Stimulated activated memory B cell treated with anti-CD40 and anti-IgM and Interleukin-4, amounts not matched to agents 10 μg/mL and 1 μg/mL and 100 μg/mL, for 72 hours (primary cell): ENCODE measurements at regions not wholly inside any gene's neighbourhood (a gene's known extent, or its start where the extent isn't known, plus 50 kb on each side); places are given as distances from the start of the nearest gene placed in this dataset.

Experiments
- ATAC-seq: fragments of 150-1000 bp; cut with Tn5 transposase; 2 replicates; pipeline ENCODE4 v1.10.0; 2021
- H3K27ac Mint-ChIP-seq: one replicate; pipeline ENCODE4 v1.8.0; 2022; ENCODE audit warnings: mild to moderate bottlenecking, mixed read lengths
- H3K27me3 Mint-ChIP-seq: one replicate; pipeline ENCODE4 v1.8.0; 2022; ENCODE audit warnings: mixed read lengths
- H3K36me3 Mint-ChIP-seq: one replicate; pipeline ENCODE4 v1.8.0; 2022; ENCODE audit warnings: mixed read lengths
- H3K4me1 Mint-ChIP-seq: one replicate; pipeline ENCODE4 v1.8.0; 2022; ENCODE audit warnings: mixed read lengths
- H3K4me3 Mint-ChIP-seq: one replicate; pipeline ENCODE4 v1.8.0; 2022; ENCODE audit warnings: mild to moderate bottlenecking, moderate library complexity, mixed read lengths
- H3K9me3 Mint-ChIP-seq: one replicate; pipeline ENCODE4 v1.8.0; 2022; ENCODE audit warnings: mixed read lengths

DNA sequence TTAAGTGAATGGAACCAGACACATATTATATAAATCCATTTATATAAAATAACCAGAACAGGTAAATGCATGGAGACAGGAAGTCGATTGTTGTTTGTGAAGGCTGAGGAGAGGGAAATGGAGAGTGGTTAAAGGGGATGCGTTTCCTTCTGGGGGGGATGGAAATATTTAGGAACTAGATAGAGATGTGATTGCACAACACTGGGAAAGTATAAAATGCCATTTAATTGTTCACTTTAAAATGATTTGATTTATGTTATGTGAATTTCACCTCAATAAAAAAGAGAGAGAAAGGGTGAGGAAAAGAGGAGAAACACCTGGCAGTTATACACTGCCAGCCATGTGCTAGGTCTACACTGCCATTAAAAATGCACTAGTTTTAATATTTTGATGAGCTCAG is 312.6 kb downstream of the CD83 start:
- Mint-ChIP-seq H3K27ac (no peak overlapping the region), H3K27me3 (no peaks in the 10 kb centered on the region), H3K4me1 (no peaks in the 10 kb centered on the region), H3K36me3 (no peaks in the 10 kb centered on the region), H3K4me3 (no peak overlapping the region), H3K9me3 (no peaks in the 10 kb centered on the region)
- no peak for ATAC-seq

- Mint-ChIP-seq H3K9me3 (no peaks in the 10 kb centered on the region), H3K27me3 (no peaks in the 10 kb centered on the region), H3K4me1 (no peaks in the 10 kb centered on the region), H3K4me3 (no peak overlapping the region), H3K36me3 (no peaks in the 10 kb centered on the region), H3K27ac (no peak overlapping the region)
- ATAC-seq: no peak
These were observed 314.1 kb downstream of the CD83 start for GRCh38 chr6:14431385-14432330.

- H3K9me3 Mint-ChIP-seq: no peaks in the 10 kb centered on the region
- H3K36me3 Mint-ChIP-seq: no peaks in the 10 kb centered on the region
- H3K27me3 Mint-ChIP-seq: no peaks in the 10 kb centered on the region
- H3K4me3 Mint-ChIP-seq: no peak overlapping the region
- H3K27ac Mint-ChIP-seq: no peak overlapping the region
- ATAC-seq: no peak
- H3K4me1 Mint-ChIP-seq: no peaks in the 10 kb centered on the region
These were observed 317.5 kb downstream of the CD83 start for GRCh38 chr6:14434916-14435690.

DNA sequence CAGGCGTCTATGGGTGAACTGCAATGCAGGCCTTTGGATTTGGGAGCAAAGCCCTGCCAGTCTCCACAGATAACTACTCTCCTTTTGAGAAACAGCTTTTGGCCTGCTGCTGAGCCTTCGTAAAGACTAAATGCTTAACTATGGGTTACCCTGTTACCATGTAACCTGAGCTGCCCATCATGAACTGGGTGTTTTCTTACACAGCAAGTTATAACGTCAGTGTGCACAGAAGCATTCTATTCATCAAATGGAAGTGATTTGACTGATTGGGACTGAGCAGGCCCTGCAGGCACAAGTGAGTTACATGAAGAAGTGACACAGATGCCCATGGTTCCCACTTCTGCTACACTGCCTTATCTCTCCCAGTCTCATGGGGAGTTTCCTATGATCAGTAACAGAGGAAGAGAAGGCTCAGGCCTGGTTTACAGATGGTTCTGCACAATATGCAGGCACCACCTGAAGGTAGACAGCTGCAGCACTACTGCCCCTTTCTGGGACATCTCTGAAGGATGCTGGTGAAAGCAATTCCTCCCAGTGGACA is 319.1 kb downstream of the CD83 start:
- no peak for ATAC-seq
- Mint-ChIP-seq H3K36me3 (peaks cover 5% of the 10 kb centered on the region), H3K27ac (no peak overlapping the region), H3K4me1 (no peaks in the 10 kb centered on the region), H3K9me3 (no peaks in the 10 kb centered on the region), H3K27me3 (no peaks in the 10 kb centered on the region), H3K4me3 (no peak overlapping the region)

GRCh38 chr6:14439419-14439818 is 321.8 kb downstream of the CD83 start:
- ATAC-seq: no peak
- Mint-ChIP-seq H3K27ac (no peak overlapping the region), H3K4me1 (peaks cover 17% of the 10 kb centered on the region), H3K27me3 (no peaks in the 10 kb centered on the region), H3K4me3 (no peak overlapping the region), H3K9me3 (no peaks in the 10 kb centered on the region), H3K36me3 (peaks cover 6% of the 10 kb centered on the region)

DNA sequence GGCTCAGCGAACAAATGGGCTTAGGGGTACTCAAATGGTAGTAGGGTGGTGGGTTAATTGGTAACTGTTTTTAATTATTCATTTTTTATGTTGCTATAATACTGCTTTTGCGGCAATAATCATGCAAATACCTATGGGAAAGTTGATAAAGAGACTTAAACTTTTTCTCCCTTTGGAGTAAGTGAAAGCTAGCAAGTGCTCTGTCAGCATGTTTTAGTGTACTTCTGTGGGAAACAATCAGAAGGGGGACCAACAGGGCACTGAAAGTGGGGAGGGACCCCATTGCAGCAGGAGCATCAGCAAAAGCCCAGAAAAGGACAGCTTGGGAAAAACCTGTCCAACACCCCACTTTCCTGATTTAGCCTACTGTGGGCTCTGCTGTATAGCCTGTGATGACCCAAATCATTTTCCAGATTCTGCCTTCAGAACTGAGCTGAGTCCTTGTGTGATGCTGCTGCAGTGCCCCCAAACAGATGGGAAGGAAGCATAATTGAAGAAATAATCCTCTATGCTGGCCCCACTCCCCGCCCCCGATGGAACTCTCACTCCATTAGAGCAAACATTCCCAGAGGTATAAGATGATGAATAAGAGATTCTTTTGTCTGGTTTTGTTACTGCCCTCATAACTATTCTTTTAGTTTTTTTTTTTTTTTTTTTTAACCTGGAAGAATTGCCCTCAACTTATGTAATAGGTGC is 322.8 kb downstream of the CD83 start:
- ATAC-seq: no peak
- no peaks in the 10 kb centered on the region for H3K27me3 Mint-ChIP-seq
- no peaks in the 10 kb centered on the region for H3K9me3 Mint-ChIP-seq
- no peak overlapping the region for H3K27ac Mint-ChIP-seq
- H3K4me1 Mint-ChIP-seq: peaks cover 25% of the 10 kb centered on the region
- peaks cover 6% of the 10 kb centered on the region for H3K36me3 Mint-ChIP-seq
- no peak overlapping the region for H3K4me3 Mint-ChIP-seq

GRCh38 chr6:14440940-14441781 is 323.6 kb downstream of the CD83 start:
- no peaks in the 10 kb centered on the region for H3K27me3 Mint-ChIP-seq
- no peak overlapping the region for H3K4me3 Mint-ChIP-seq
- peaks cover 25% of the 10 kb centered on the region for H3K4me1 Mint-ChIP-seq
- no peaks in the 10 kb centered on the region for H3K9me3 Mint-ChIP-seq
- H3K36me3 Mint-ChIP-seq: peaks cover 6% of the 10 kb centered on the region
- ATAC-seq: no peak
- no peak overlapping the region for H3K27ac Mint-ChIP-seq

DNA sequence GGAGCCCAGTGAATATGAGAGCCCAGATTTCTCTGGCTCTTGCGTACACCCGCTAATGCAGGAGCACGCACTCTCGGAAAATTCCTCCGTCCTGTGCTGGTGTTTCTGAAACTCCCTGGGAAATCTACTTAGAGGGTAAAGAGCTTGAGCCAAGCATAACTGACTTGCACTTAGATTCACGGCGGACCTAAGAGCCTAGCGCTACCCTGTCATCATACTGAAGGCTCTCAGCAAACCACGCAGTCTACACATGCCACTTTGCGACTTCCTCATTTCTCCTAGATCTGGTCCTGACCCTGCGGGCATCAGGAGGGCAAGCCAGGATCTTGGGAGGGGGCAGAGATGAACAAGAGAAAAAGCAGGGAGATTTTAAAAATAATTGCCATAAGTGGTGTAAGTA is 324.7 kb downstream of the CD83 start:
- no peak overlapping the region for H3K4me3 Mint-ChIP-seq
- H3K4me1 Mint-ChIP-seq: peaks cover 25% of the 10 kb centered on the region
- no peaks in the 10 kb centered on the region for H3K27me3 Mint-ChIP-seq
- no peak overlapping the region for H3K27ac Mint-ChIP-seq
- no peaks in the 10 kb centered on the region for H3K9me3 Mint-ChIP-seq
- H3K36me3 Mint-ChIP-seq: peaks cover 10% of the 10 kb centered on the region
- ATAC-seq: no peak

- peak overlapping the region; percentile 28 for H3K27ac Mint-ChIP-seq
- no peak for ATAC-seq
- no peak overlapping the region for H3K4me3 Mint-ChIP-seq
- H3K36me3 Mint-ChIP-seq: peaks cover 24% of the 10 kb centered on the region
- H3K9me3 Mint-ChIP-seq: peaks cover 9% of the 10 kb centered on the region
- H3K27me3 Mint-ChIP-seq: no peaks in the 10 kb centered on the region
- peaks cover 25% of the 10 kb centered on the region for H3K4me1 Mint-ChIP-seq
These were observed 326.2 kb downstream of the CD83 start for GRCh38 chr6:14443629-14444268.

GRCh38 chr6:14444295-14444972 is 326.9 kb downstream of the CD83 start:
- no peak for ATAC-seq
- Mint-ChIP-seq H3K4me3 (no peak overlapping the region), H3K36me3 (peaks cover 26% of the 10 kb centered on the region), H3K4me1 (peaks cover 25% of the 10 kb centered on the region), H3K9me3 (peaks cover 9% of the 10 kb centered on the region), H3K27ac (peak overlapping the region; percentile 28), H3K27me3 (no peaks in the 10 kb centered on the region)

DNA sequence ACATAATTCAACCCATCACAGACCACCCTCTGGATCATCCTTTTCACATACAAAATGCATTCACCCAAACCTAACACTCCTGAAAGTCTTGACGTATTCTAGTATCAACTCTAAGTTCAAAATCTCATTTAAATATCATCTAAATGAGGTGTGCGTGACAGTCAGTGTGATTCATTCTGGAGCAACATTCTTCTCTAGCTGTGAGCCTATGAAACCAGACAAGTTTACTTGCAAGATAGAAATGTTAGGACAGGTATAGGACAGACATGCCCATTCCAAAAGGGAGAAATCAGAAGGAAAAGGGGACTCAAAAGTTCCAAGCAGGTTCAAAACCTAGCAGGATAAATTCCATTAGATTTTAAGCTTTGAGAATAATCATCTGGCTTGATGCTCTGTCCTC is 329.7 kb downstream of the CD83 start:
- H3K36me3 Mint-ChIP-seq: peaks cover 26% of the 10 kb centered on the region
- H3K27ac Mint-ChIP-seq: no peak overlapping the region
- H3K9me3 Mint-ChIP-seq: peaks cover 9% of the 10 kb centered on the region
- peaks cover 22% of the 10 kb centered on the region for H3K4me1 Mint-ChIP-seq
- ATAC-seq: no peak
- H3K4me3 Mint-ChIP-seq: no peak overlapping the region
- H3K27me3 Mint-ChIP-seq: no peaks in the 10 kb centered on the region

- no peak overlapping the region for H3K27ac Mint-ChIP-seq
These were observed 330.7 kb downstream of the CD83 start for GRCh38 chr6:14448246-14448645.

GRCh38 chr6:14450133-14450504 is 332.5 kb downstream of the CD83 start:
- H3K4me3 Mint-ChIP-seq: no peak overlapping the region
- ATAC-seq: no peak
- H3K27me3 Mint-ChIP-seq: no peaks in the 10 kb centered on the region
- peaks cover 9% of the 10 kb centered on the region for H3K9me3 Mint-ChIP-seq
- peaks cover 8% of the 10 kb centered on the region for H3K4me1 Mint-ChIP-seq
- peaks cover 28% of the 10 kb centered on the region for H3K36me3 Mint-ChIP-seq
- H3K27ac Mint-ChIP-seq: no peak overlapping the region

More at GRCh38 chr6:14448246-14448645, 330.7 kb downstream of the CD83 start:
- Mint-ChIP-seq H3K4me1 (peaks cover 27% of the 10 kb centered on the region), H3K27me3 (no peaks in the 10 kb centered on the region), H3K4me3 (no peak overlapping the region), H3K9me3 (peaks cover 9% of the 10 kb centered on the region), H3K36me3 (peaks cover 26% of the 10 kb centered on the region)
- ATAC-seq: no peak
